IMR-90 (cell line): ENCODE measurements at regions not wholly inside any gene's neighbourhood (a gene's known extent, or its start where the extent isn't known, plus 50 kb on each side); places are given as distances from the start of the nearest gene placed in this dataset.

ENCODE experiments used
- ATAC-seq: fragments of 200-7000 bp; cut with Tn5 transposase; 2 replicates; pipeline ENCODE4 v1.9.1; 2020; ENCODE audit warnings: low read depth, mild to moderate bottlenecking, moderate library complexity
- BruUV-seq: library from RNA; stranded (reverse); fragments of 400-500 nt; replicated peaks from 2 replicates; lab custom pipeline; 2021; lab: Mats Ljungman, UMichigan
- CTCF ChIA-PET: fragments of 300-600 bp; formaldehyde crosslinking; extraction: SDS; loops from one replicate; lab custom pipeline; 2021; ENCODE audit warnings: antibody characterized with exemption; lab: Yijun Ruan, JAX
- POLR2A ChIA-PET: fragments of 300-600 bp; sonication (Branson Sonifier 250); formaldehyde crosslinking; loops from one replicate; lab custom pipeline; 2022; ENCODE audit warnings: antibody characterized with exemption; ENCODE audit not compliant: unreplicated experiment; lab: Charles Lee
- DNase-seq: peaks from one replicate; pipeline ENCODE4 v3.0.0; 2013
- H2AFZ ChIP-seq: replicated peaks from 2 replicates; pipeline ENCODE3; 2013; ENCODE audit warnings: low read length, mild to moderate bottlenecking; ENCODE audit not compliant: poor library complexity
- H2AK5ac ChIP-seq: 2 replicates; pipeline ENCODE4 v1.6.1; 2013; ENCODE audit warnings: low read depth, low read length, inconsistent platforms
- H2AK9ac ChIP-seq: replicated peaks from 2 replicates; pipeline ENCODE3; 2013; ENCODE audit warnings: mild to moderate bottlenecking, low read depth, low read length, moderate library complexity; ENCODE audit not compliant: poor library complexity
- H2BK120ac ChIP-seq: 2 replicates; pipeline ENCODE4 v1.6.1; 2013; ENCODE audit warnings: low read depth, low read length, inconsistent platforms
- H2BK15ac ChIP-seq: 3 replicates; pipeline ENCODE4 v1.6.1; 2013; ENCODE audit warnings: low read depth, low read length, inconsistent platforms
- H2BK20ac ChIP-seq: 2 replicates; pipeline ENCODE4 v1.6.1; 2013; ENCODE audit warnings: low read depth, mild to moderate bottlenecking, inconsistent platforms, low read length, moderate library complexity
- H2BK5ac ChIP-seq: 2 replicates; pipeline ENCODE4 v1.6.1; 2013; ENCODE audit warnings: mild to moderate bottlenecking, low read depth, low read length, inconsistent platforms; ENCODE audit not compliant: poor library complexity, severe bottlenecking
- H3K14ac ChIP-seq: replicated peaks from 2 replicates; pipeline ENCODE4 v1.6.1; 2013; ENCODE audit warnings: low read depth, low read length, inconsistent platforms
- H3K18ac ChIP-seq: 2 replicates; pipeline ENCODE4 v1.6.1; 2013; ENCODE audit warnings: low read depth, low read length, control low read depth
- H3K23ac ChIP-seq: 2 replicates; pipeline ENCODE4 v1.6.1; 2013; ENCODE audit warnings: low read depth, low read length, inconsistent platforms
- H3K27ac ChIP-seq: 2 replicates; pipeline ENCODE4 v1.5.1; 2013; ENCODE audit warnings: mild to moderate bottlenecking, control low read depth, low read length; ENCODE audit not compliant: insufficient read depth
- H3K27me3 ChIP-seq: 2 replicates; pipeline ENCODE4 v1.6.1; 2013; ENCODE audit warnings: low read length; ENCODE audit not compliant: control insufficient read depth, insufficient read depth
- H3K36me3 ChIP-seq: 2 replicates; pipeline ENCODE4 v1.6.1; 2013; ENCODE audit warnings: low read length, mixed read lengths; ENCODE audit not compliant: control insufficient read depth, insufficient read depth
- H3K4ac ChIP-seq: 2 replicates; pipeline ENCODE4 v1.6.1; 2013; ENCODE audit warnings: low read depth, low read length, inconsistent platforms
- H3K4me1 ChIP-seq: 2 replicates; pipeline ENCODE4 v1.6.1; 2013; ENCODE audit warnings: low read length, mixed read lengths; ENCODE audit not compliant: control insufficient read depth, insufficient read depth
- H3K4me2 ChIP-seq: 2 replicates; pipeline ENCODE4 v1.6.1; 2013; ENCODE audit warnings: low read depth, mild to moderate bottlenecking, control low read depth, low read length, moderate library complexity
- H3K4me3 ChIP-seq: 2 replicates; pipeline ENCODE4 v1.5.1; 2013; ENCODE audit warnings: low read depth, mild to moderate bottlenecking, control low read depth, low read length, moderate library complexity; ENCODE audit not compliant: insufficient read depth
- H3K56ac ChIP-seq: 2 replicates; pipeline ENCODE4 v1.6.1; 2013; ENCODE audit warnings: low read length, inconsistent platforms; ENCODE audit not compliant: insufficient read depth; ENCODE audit errors: extremely low read depth
- H3K79me1 ChIP-seq, 2 experiments: 2 replicates each; pipeline ENCODE4 v1.6.1; 2013; ENCODE audit warnings: low read length in 2 of 2, inconsistent platforms in 1 of 2, low read depth in 1 of 2
- H3K9ac ChIP-seq: 2 replicates; pipeline ENCODE4 v1.6.1; 2013; ENCODE audit warnings: low read depth, low read length, control low read depth
- H3K9me1 ChIP-seq: 2 replicates; pipeline ENCODE4 v1.6.1; 2013; ENCODE audit warnings: low read length, inconsistent platforms; ENCODE audit not compliant: insufficient read depth
- H3K9me3 ChIP-seq: 2 replicates; pipeline ENCODE4 v1.6.1; 2013; ENCODE audit warnings: low read length; ENCODE audit not compliant: control insufficient read depth, insufficient read depth
- H4K20me1 ChIP-seq: 2 replicates; pipeline ENCODE4 v1.6.1; 2013; ENCODE audit warnings: low read length, inconsistent platforms; ENCODE audit not compliant: insufficient read depth
- H4K5ac ChIP-seq: 2 replicates; pipeline ENCODE4 v1.6.1; 2013; ENCODE audit warnings: mild to moderate bottlenecking, low read depth, low read length, control low read depth
- H4K8ac ChIP-seq, 2 experiments: 2 replicates each; pipeline ENCODE4 v1.6.1; 2013; ENCODE audit warnings: low read depth in 2 of 2, low read length in 2 of 2, control low read depth in 1 of 2, inconsistent platforms in 1 of 2
- H4K91ac ChIP-seq: 2 replicates; pipeline ENCODE4 v1.6.1; 2013; ENCODE audit warnings: low read depth, low read length, inconsistent platforms; ENCODE audit not compliant: insufficient read depth
- MAFK ChIP-seq: IDR thresholded peaks from 2 replicates; pipeline ENCODE4 v1.6.1; 2012; ENCODE audit warnings: low read depth, low read length, improper control_type of control experiment
- RFX5 ChIP-seq: IDR thresholded peaks from 2 replicates; pipeline ENCODE4 v1.8.0; 2012; ENCODE audit warnings: low read depth, mild to moderate bottlenecking, low read length, moderate library complexity
- WGBS, 2 experiments: methylation state at CpG; one replicate each; pipeline versions ENCODE4 v1.1.5 to v1.1.7; 2013; ENCODE audit warnings: missing lambda C conversion rate in 2 of 2; ENCODE audit not compliant: insufficient read length in 1 of 2; ENCODE audit errors: extremely low coverage in 2 of 2; 5-methylcytosine and 5-hydroxymethylcytosine counted together
- dilution Hi-C: fragments of 300-500 bp; cut with HindIII; formaldehyde crosslinking; loops from one replicate; pipeline ENCODE4 v1.14.3; 2018; ENCODE audit warnings: low sequenced_read_pairs; ENCODE audit not compliant: unreplicated experiment
- in situ Hi-C: fragments of 300-500 bp; cut with MboI; formaldehyde crosslinking; loops from 3 replicates; pipeline ENCODE4 v1.14.3; 2019; ENCODE audit warnings: low sequenced_read_pairs, inconsistent platforms, mixed read lengths
- intact Hi-C: fragments of 100-400 bp; cut with micrococcal nuclease; formaldehyde crosslinking; loops from 2 replicates; pipeline ENCODE4 v1.10.0; 2022

DNA sequence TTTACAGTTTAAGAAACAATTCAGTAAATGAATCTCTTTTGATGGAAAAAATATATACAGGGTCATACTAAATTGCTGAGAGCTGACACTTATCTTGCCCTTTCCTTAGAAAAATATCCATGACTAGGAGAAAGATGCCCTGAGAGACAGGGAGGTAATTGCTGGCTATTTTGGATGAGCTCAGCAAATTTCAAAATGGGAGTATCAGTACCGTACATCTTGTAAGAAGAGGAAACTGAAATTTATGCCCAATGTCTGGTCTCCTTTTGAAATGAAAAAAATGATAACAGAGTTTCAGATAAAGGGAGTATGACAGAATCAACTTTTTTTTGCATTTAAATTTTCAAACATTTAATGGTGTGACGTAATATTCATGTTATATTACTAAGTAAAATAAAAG lies 415.8 kb upstream of the CDH10 start:
- no peak overlapping the region for H3K4ac ChIP-seq
- no peak overlapping the region for H3K23ac ChIP-seq
- no peak overlapping the region for H2AFZ ChIP-seq
- in situ Hi-C loops (no loop called here), intact Hi-C loops (no loop called here), dilution Hi-C loops (no loop called here)
- BruUV-seq: no TSS peak
- no CpG with 5 or more reads among the region's 2 CpGs for WGBS, 2 experiments
- CTCF ChIA-PET: no interaction called here
- H2BK20ac ChIP-seq: no peak overlapping the region
- H4K8ac ChIP-seq: no peak overlapping the region
- no peak overlapping the region for H3K9ac ChIP-seq
- H2AK5ac ChIP-seq: no peak overlapping the region
- H3K9me3 ChIP-seq: peaks cover 7% of the 10 kb centered on the region
- H2BK15ac ChIP-seq: no peak overlapping the region
- ATAC-seq (no peak), DNase-seq (no peak)
- no peaks in the 10 kb centered on the region for H3K36me3 ChIP-seq
- H3K27me3 ChIP-seq: no peaks in the 10 kb centered on the region
- POLR2A ChIA-PET: no interaction called here
- H3K56ac ChIP-seq: no peak overlapping the region
- no peaks in the 10 kb centered on the region for H3K79me1 ChIP-seq
- no peak overlapping the region for H4K5ac ChIP-seq
- H3K14ac ChIP-seq: no peak overlapping the region
- H3K18ac ChIP-seq: no peak overlapping the region
- H3K4me3 ChIP-seq: no peak overlapping the region
- H3K4me2 ChIP-seq: no peak overlapping the region
- no peak overlapping the region for H2AK9ac ChIP-seq
- no peaks in the 10 kb centered on the region for H3K4me1 ChIP-seq
- H2BK120ac ChIP-seq: no peak overlapping the region
- H3K9me1 ChIP-seq: no peaks in the 10 kb centered on the region
- TF ChIP-seq RFX5 (no peak), MAFK (peak; percentile 55)
- H4K91ac ChIP-seq: no peak overlapping the region
- H3K27ac ChIP-seq: no peak overlapping the region
- no peak overlapping the region for H2BK5ac ChIP-seq
- no peaks in the 10 kb centered on the region for H4K20me1 ChIP-seq
